Erythroblast (primary cell): ENCODE measurements at regions not wholly inside any gene's neighbourhood (a gene's known extent, or its start where the extent isn't known, plus 50 kb on each side); places are given as distances from the start of the nearest gene placed in this dataset.

Experiments used
- GATA1 ChIP-seq: IDR thresholded peaks from 2 replicates; pipeline ENCODE4 v1.6.1; 2011; ENCODE audit warnings: low read depth, mild to moderate bottlenecking, control low read depth, low read length, moderate library complexity
- POLR2A ChIP-seq: IDR thresholded peaks from 2 replicates; pipeline ENCODE4 v1.6.1; 2011; ENCODE audit warnings: mild to moderate bottlenecking, low read length

- TF ChIP-seq POLR2A (no peak), GATA1 (no peak)
These were observed 662.1 kb upstream of the MEF2C start for GRCh38 chr5:89545076-89545475.
